ENCODE measurements at regions not wholly inside any gene's neighbourhood (a gene's known extent, or its start where the extent isn't known, plus 50 kb on each side); places are given as distances from the start of the nearest gene placed in this dataset.
"Not testable (repeated sequence)": the region's sequence is repeated elsewhere in the genome, so short reads cannot be mapped to it uniquely, and the experiment has no call there.

- no peak for TF ChIP-seq REST (IDR thresholded peaks at IDR 0.05; ENCODE audit: unreplicated experiment)
- TF ChIP-seq EZH2 (IDR thresholded peaks at IDR 0.05; ENCODE audit: low read depth, unreplicated experiment): no peak
- TF ChIP-seq NANOG (IDR thresholded peaks at IDR 0.05; ENCODE audit: borderline replicate concordance): no peak
- no peak for TF ChIP-seq JUNB (IDR thresholded peaks at IDR 0.05; ENCODE audit: unreplicated experiment)
- TF ChIP-seq ZNF114 (CRISPR knock-in tag; IDR thresholded peaks at IDR 0.05): no peak
- no peak for TF ChIP-seq CTCF (conservative IDR thresholded peaks at IDR 0.05; ENCODE audit: low read depth in 2 of 2)
- no peak for TF ChIP-seq ZNF331 (CRISPR knock-in tag; IDR thresholded peaks at IDR 0.05; ENCODE audit: low read depth)
- TF ChIP-seq STAT1 (IDR thresholded peaks at IDR 0.05; ENCODE audit: unreplicated experiment): no peak
Observed at GRCh38 chr1:157301477-157302198, 163.4 kb upstream of the ETV3 start (continued).

GRCh38 chr1:157294387-157295145 is 156.4 kb upstream of the ETV3 start:
- not testable (repeated sequence) for DNase-seq (ENCODE audit: low spot score); H3K36me3 Mint-ChIP-seq (ENCODE audit: low read depth); H3K4me3 Mint-ChIP-seq; H3K27me3 ChIP-seq (ENCODE audit: insufficient read depth); H3F3A ChIP-seq (replicated peaks; ENCODE audit: low read depth); H3K4me3 ChIP-seq; H4K20me1 ChIP-seq (replicated peaks; ENCODE audit: insufficient read depth); H3K4me1 ChIP-seq (ENCODE audit: insufficient read depth); H3K27ac ChIP-seq (ENCODE audit: low read depth); H3K36me3 ChIP-seq (ENCODE audit: insufficient read depth); ATAC-seq; H3K4me2 ChIP-seq; H3K9me3 Mint-ChIP-seq; H3K79me2 ChIP-seq (replicated peaks; ENCODE audit: insufficient read depth); H3K27me3 Mint-ChIP-seq (ENCODE audit: insufficient read depth, low read depth, poor library complexity); H2AFZ ChIP-seq; H3K4me1 Mint-ChIP-seq; H3K27ac Mint-ChIP-seq; H3K9me2 ChIP-seq (ENCODE audit: insufficient read depth)
